H1 (cell line): ENCODE measurements at regions not wholly inside any gene's neighbourhood (a gene's known extent, or its start where the extent isn't known, plus 50 kb on each side); places are given as distances from the start of the nearest gene placed in this dataset.

Source experiments
- CTCF ChIA-PET: fragments of 300-600 bp; sonication (Branson Sonifier 250); formaldehyde crosslinking; loops from one replicate; lab custom pipeline; 2021; ENCODE audit not compliant: partially characterized antibody; lab: Charles Lee
- POLR2A ChIA-PET: fragments of 300-600 bp; sonication (Branson Sonifier 250); formaldehyde crosslinking; loops from one replicate; lab custom pipeline; 2021; ENCODE audit warnings: inconsistent platforms; ENCODE audit not compliant: partially characterized antibody; lab: Charles Lee
- DNase-seq, 2 experiments: peaks; one replicate each; pipeline versions ENCODE4 v3.0.0 to v3.0.0-alpha.2; 2010 to 2022; ENCODE audit warnings: low spot score in 2 of 2, low read depth in 1 of 2, mixed read lengths in 1 of 2
- FAIRE-seq: peaks from 2 replicates; lab custom pipeline; 2011; peaks lifted over from hg19 to GRCh38; lab: Jason Lieb, UNC
- H2AFZ ChIP-seq: 2 replicates; pipeline ENCODE4 v1.8.1; 2012; ENCODE audit warnings: low read length, inconsistent platforms
- H2AK5ac ChIP-seq: 2 replicates; pipeline ENCODE4 v1.6.1; 2013; ENCODE audit warnings: low read depth, low read length
- H2BK120ac ChIP-seq: replicated peaks from 2 replicates; pipeline ENCODE3; 2013; ENCODE audit warnings: low read depth, low read length, inconsistent platforms
- H2BK12ac ChIP-seq: 2 replicates; pipeline ENCODE4 v1.6.1; 2013; ENCODE audit warnings: low read depth, low read length
- H2BK15ac ChIP-seq: 2 replicates; pipeline ENCODE4 v1.6.1; 2013; ENCODE audit warnings: low read length
- H2BK20ac ChIP-seq: 2 replicates; pipeline ENCODE4 v1.6.1; 2013; ENCODE audit warnings: low read length
- H2BK5ac ChIP-seq: 2 replicates; pipeline ENCODE4 v1.6.1; 2013; ENCODE audit warnings: low read depth, low read length
- H3K14ac ChIP-seq: 2 replicates; pipeline ENCODE4 v1.6.1; 2013; ENCODE audit warnings: inconsistent platforms; ENCODE audit not compliant: insufficient read length
- H3K18ac ChIP-seq: 2 replicates; pipeline ENCODE4 v1.6.1; 2013; ENCODE audit warnings: low read length; ENCODE audit errors: extremely low read depth
- H3K23ac ChIP-seq: 2 replicates; pipeline ENCODE4 v1.6.1; 2013; ENCODE audit warnings: inconsistent platforms; ENCODE audit not compliant: insufficient read length
- H3K23me2 ChIP-seq: 2 replicates; pipeline ENCODE4 v1.6.1; 2013; ENCODE audit warnings: low read depth, low read length
- H3K27ac ChIP-seq: 2 replicates; pipeline ENCODE4 v1.6.1; 2011; ENCODE audit warnings: low read depth, low read length, inconsistent platforms
- H3K27me3 ChIP-seq, 4 experiments: replicated peaks in 1 of 4; 1 replicate in 1 of 4; 2 replicates in 3 of 4; pipeline versions ENCODE4 v1.6.1 to v1.8.1; 2011 to 2013; ENCODE audit warnings: low read length in 3 of 4, mild to moderate bottlenecking in 3 of 4, inconsistent platforms in 2 of 4, mixed read lengths in 2 of 4, moderate library complexity in 1 of 4; ENCODE audit not compliant: control insufficient read depth in 3 of 4, insufficient read depth in 3 of 4; ENCODE audit errors: extremely low read depth in 1 of 4
- H3K36me3 ChIP-seq, 4 experiments: 2 replicates each; pipeline versions ENCODE4 v1.6.1 to v1.8.1; 2011 to 2013; ENCODE audit warnings: mild to moderate bottlenecking in 4 of 4, low read length in 3 of 4, moderate library complexity in 2 of 4, control low read depth in 1 of 4, inconsistent platforms in 1 of 4; ENCODE audit not compliant: insufficient read depth in 4 of 4, control insufficient read depth in 2 of 4
- H3K4ac ChIP-seq: replicated peaks from 2 replicates; pipeline ENCODE3; 2013; ENCODE audit warnings: low read length, low read depth, mixed read lengths, inconsistent platforms; ENCODE audit not compliant: insufficient read length
- H3K4me1 ChIP-seq, 4 experiments: replicated peaks in 1 of 4; 1 replicate in 1 of 4; 2 replicates in 3 of 4; pipeline versions ENCODE4 v1.6.1 to v1.8.1; 2011 to 2013; ENCODE audit warnings: low read length in 3 of 4, inconsistent platforms in 2 of 4, mixed read lengths in 1 of 4; ENCODE audit not compliant: insufficient read depth in 4 of 4, control insufficient read depth in 3 of 4
- H3K4me2 ChIP-seq, 2 experiments: 2 replicates each; pipeline versions ENCODE4 v1.6.1 to v1.8.1; 2011 to 2013; ENCODE audit warnings: low read depth in 2 of 2, low read length in 2 of 2, control low read depth in 1 of 2, inconsistent platforms in 1 of 2, mild to moderate bottlenecking in 1 of 2; ENCODE audit not compliant: insufficient read depth in 1 of 2
- H3K4me3 ChIP-seq, 4 experiments: fragments of 200-600, 300-600 bp in 1 of 4; sonication (generic), shearing (Covaris generic), sonication (Bioruptor Twin) in 1 of 4; 2 replicates each; pipeline versions ENCODE4 v1.5.1 to v1.8.1; 2011 to 2016; ENCODE audit warnings: low read length in 4 of 4, low read depth in 3 of 4, control low read depth in 2 of 4, inconsistent platforms in 2 of 4, mild to moderate bottlenecking in 2 of 4, mixed read lengths in 1 of 4, moderate library complexity in 1 of 4; ENCODE audit not compliant: insufficient read depth in 2 of 4; ENCODE audit errors: extremely low read depth in 1 of 4
- H3K56ac ChIP-seq: replicated peaks from 2 replicates; pipeline ENCODE3; 2013; ENCODE audit warnings: low read depth, mild to moderate bottlenecking, mixed read lengths, low read length, inconsistent platforms; ENCODE audit not compliant: insufficient read length
- H3K79me1 ChIP-seq: 2 replicates; pipeline ENCODE4 v1.6.1; 2013; ENCODE audit warnings: low read depth, low read length, control low read depth
- H3K79me2 ChIP-seq, 2 experiments: 2 replicates each; pipeline versions ENCODE4 v1.6.1 to v1.8.1; 2012 to 2013; ENCODE audit warnings: low read length in 2 of 2, mild to moderate bottlenecking in 2 of 2, inconsistent platforms in 1 of 2; ENCODE audit not compliant: insufficient read depth in 2 of 2, control insufficient read depth in 1 of 2
- H3K9ac ChIP-seq, 4 experiments: replicated peaks in 1 of 4; 1 replicate in 1 of 4; 2 replicates in 3 of 4; pipeline versions ENCODE4 v1.6.1 to v1.8.1; 2011 to 2013; ENCODE audit warnings: low read depth in 3 of 4, low read length in 3 of 4, control low read depth in 2 of 4, mild to moderate bottlenecking in 2 of 4, moderate library complexity in 2 of 4, inconsistent platforms in 1 of 4; ENCODE audit errors: extremely low read depth in 1 of 4
- H3K9me3 ChIP-seq, 2 experiments: 2 replicates each; pipeline versions ENCODE4 v1.6.1 to v1.8.1; 2012 to 2013; ENCODE audit warnings: mild to moderate bottlenecking in 2 of 2, moderate library complexity in 2 of 2, control low read depth in 1 of 2, inconsistent platforms in 1 of 2, low read depth in 1 of 2, low read length in 1 of 2, mixed read lengths in 1 of 2; ENCODE audit not compliant: insufficient read depth in 2 of 2
- H4K20me1 ChIP-seq, 2 experiments: replicated peaks in 1 of 2; 2 replicates each; pipeline versions ENCODE3 to v1.8.1; 2011 to 2013; ENCODE audit warnings: inconsistent platforms in 2 of 2, low read length in 2 of 2, mild to moderate bottlenecking in 1 of 2; ENCODE audit not compliant: insufficient read depth in 2 of 2, control insufficient read depth in 1 of 2
- H4K5ac ChIP-seq: 2 replicates; pipeline ENCODE4 v1.6.1; 2013; ENCODE audit warnings: low read length, low read depth, mixed read lengths, inconsistent platforms; ENCODE audit not compliant: insufficient read length
- H4K8ac ChIP-seq: 2 replicates; pipeline ENCODE4 v1.8.0; 2013; ENCODE audit warnings: mild to moderate bottlenecking, moderate library complexity, low read length, inconsistent platforms; ENCODE audit not compliant: insufficient read depth; ENCODE audit errors: extremely low read depth
- H4K91ac ChIP-seq: replicated peaks from 2 replicates; pipeline ENCODE3; 2013; ENCODE audit warnings: low read length, mixed read lengths, inconsistent platforms; ENCODE audit not compliant: insufficient read length
- FOSL1 ChIP-seq: IDR thresholded peaks from 2 replicates; pipeline ENCODE4 v1.6.1; 2011; ENCODE audit warnings: mild to moderate bottlenecking, low read depth, low read length, moderate library complexity; ENCODE audit not compliant: insufficient read depth
- PHF8 ChIP-seq: fragments of 200-600 bp; sonication (generic); conservative IDR thresholded peaks from 2 replicates; pipeline ENCODE4 v1.7.1; 2012; ENCODE audit warnings: low read depth, mild to moderate bottlenecking, inconsistent platforms, low read length, moderate library complexity
- TEAD4 ChIP-seq: IDR thresholded peaks from 2 replicates; pipeline ENCODE4 v1.6.1; 2012; ENCODE audit warnings: low read depth, low read length, inconsistent platforms, mixed read lengths
- WGBS, 2 experiments: shearing (Covaris generic) in 1 of 2; methylation state at CpG; one replicate each; pipeline versions ENCODE4 v1.1.6 to v1.1.7; 2013 to 2015; ENCODE audit warnings: low lambda C conversion rate in 2 of 2, mixed read lengths in 2 of 2, inconsistent platforms in 1 of 2, low coverage in 1 of 2, missing lambda C conversion rate in 1 of 2; ENCODE audit not compliant: insufficient replicate concordance in 2 of 2, insufficient coverage in 1 of 2, insufficient read length in 1 of 2; ENCODE audit errors: extremely low coverage in 1 of 2, missing lambda C conversion rate in 1 of 2; 5-methylcytosine and 5-hydroxymethylcytosine counted together

DNA sequence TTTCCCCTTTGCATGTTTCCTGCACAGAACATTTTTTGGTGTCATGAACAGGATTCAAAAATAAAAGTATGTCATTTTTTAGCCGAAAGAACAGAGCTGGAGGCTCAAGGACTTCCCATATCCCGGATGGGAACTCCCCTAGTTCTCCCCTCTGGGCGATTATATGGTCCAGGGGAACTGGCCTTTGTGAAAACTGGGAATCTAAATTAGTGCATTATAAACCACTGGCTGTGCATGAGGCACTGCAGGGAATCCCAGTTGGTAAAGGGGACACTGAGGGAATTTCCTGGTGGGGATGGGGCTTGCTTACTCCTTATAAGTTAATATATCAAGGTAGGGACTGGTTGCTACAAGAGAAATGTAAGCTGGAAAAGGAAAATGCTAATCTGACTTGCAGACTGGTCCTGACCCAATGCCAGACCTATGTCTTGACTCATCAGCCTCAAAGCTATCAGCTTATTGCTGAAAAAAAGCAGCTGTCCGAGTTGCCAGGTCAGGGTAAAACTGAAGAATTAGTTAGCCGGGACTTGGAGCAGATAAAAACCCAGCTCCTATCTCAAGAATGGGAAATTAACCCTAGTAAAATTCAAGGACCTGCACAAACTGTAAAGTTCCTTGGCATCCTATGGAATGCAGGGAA, 122.6 kb downstream of the FCRL5 start:
- Histone ChIP-seq H3K9ac (no peak overlapping the region), H2BK120ac (no peak overlapping the region), H3K36me3 (no peaks in the 10 kb centered on the region), H3K14ac (no peak overlapping the region), H2BK5ac (no peak overlapping the region), H3K27ac (no peak overlapping the region), H3K27me3 (no peaks in the 10 kb centered on the region), H2BK15ac (no peak overlapping the region), H3K23ac (no peak overlapping the region), H4K5ac (no peak overlapping the region), H3K4me2 (no peak overlapping the region), H3K23me2 (no peaks in the 10 kb centered on the region), H4K91ac (no peak overlapping the region), H4K8ac (no peak overlapping the region), H3K18ac (no peak overlapping the region), H3K79me2 (no peaks in the 10 kb centered on the region), H2AFZ (no peak overlapping the region), H2AK5ac (no peak overlapping the region), H2BK12ac (no peak overlapping the region), H4K20me1 (no peaks in the 10 kb centered on the region), H3K9me3 (no peaks in the 10 kb centered on the region), H3K4ac (no peak overlapping the region), H2BK20ac (no peak overlapping the region), H3K79me1 (no peaks in the 10 kb centered on the region), H3K56ac (no peak overlapping the region), H3K4me1 (no peaks in the 10 kb centered on the region), H3K4me3 (no peak overlapping the region)
- WGBS, 2 experiments, result 89% methylated on average over 5 of the region's 5 CpGs; no CpG with 5 or more reads in 1 of the 2 experiments
- DNase-seq (no peak), FAIRE-seq (peak; percentile 36)
- POLR2A ChIA-PET, result no interaction called here
- CTCF ChIA-PET, result interaction anchor here (0.7 to 1.8 kb wide), 6 partner anchors 10 to 66 kb away, joined by 3 to 6 read pairs (median 4); no protein-coding TSS in a partner anchor
- TF ChIP-seq TEAD4 (no peak), PHF8 (no peak), FOSL1 (no peak)
